Neural crest cell (in vitro differentiated cells): ENCODE measurements at regions not wholly inside any gene's neighbourhood (a gene's known extent, or its start where the extent isn't known, plus 50 kb on each side); places are given as distances from the start of the nearest gene placed in this dataset.
A peak's percentile ranks its signal among the peaks of the same experiment; 100 is the strongest.

ENCODE experiments used
- DNase-seq: peaks from one replicate; pipeline ENCODE4 v3.0.0; 2021; ENCODE audit warnings: low read depth, mixed read lengths, low spot score
- H3K27ac Mint-ChIP-seq: one replicate; pipeline ENCODE4 v1.8.0; 2021; ENCODE audit warnings: mild to moderate bottlenecking, mixed read lengths; ENCODE audit not compliant: unreplicated experiment
- H3K27me3 Mint-ChIP-seq: 2 replicates; pipeline ENCODE4 v1.8.0; 2021; ENCODE audit warnings: low read depth, mild to moderate bottlenecking, mixed read lengths
- H3K36me3 Mint-ChIP-seq: 2 replicates; pipeline ENCODE4 v1.8.0; 2021; ENCODE audit warnings: low read depth, mild to moderate bottlenecking, mixed read lengths
- H3K4me1 Mint-ChIP-seq: 2 replicates; pipeline ENCODE4 v1.8.0; 2021; ENCODE audit warnings: mixed read lengths
- H3K4me3 Mint-ChIP-seq: one replicate; pipeline ENCODE4 v1.8.0; 2021; ENCODE audit warnings: mild to moderate bottlenecking, mixed read lengths
- H3K9me3 Mint-ChIP-seq: 2 replicates; pipeline ENCODE4 v1.8.0; 2021; ENCODE audit warnings: mixed read lengths
- CTCF ChIP-seq: fragments of 200-600 bp; sonication (generic); conservative IDR thresholded peaks from 2 replicates; pipeline ENCODE4 v1.5.0; 2021; ENCODE audit warnings: antibody characterized with exemption, mild to moderate bottlenecking

- no peak for TF ChIP-seq CTCF
- peaks cover 2% of the 10 kb centered on the region for H3K27me3 Mint-ChIP-seq
- peaks cover 4% of the 10 kb centered on the region for H3K9me3 Mint-ChIP-seq
- H3K27ac Mint-ChIP-seq: no peak overlapping the region
- no peaks in the 10 kb centered on the region for H3K36me3 Mint-ChIP-seq
- no peak overlapping the region for H3K4me3 Mint-ChIP-seq
- peaks cover 17% of the 10 kb centered on the region for H3K4me1 Mint-ChIP-seq
- no peak for DNase-seq
These were observed 74.4 kb upstream of the PLEKHG1 start for GRCh38 chr6:150525300-150525699.

GRCh38 chr6:150527100-150527499 is 72.6 kb upstream of the PLEKHG1 start:
- no peak overlapping the region for H3K27ac Mint-ChIP-seq
- H3K36me3 Mint-ChIP-seq: no peaks in the 10 kb centered on the region
- TF ChIP-seq CTCF: no peak
- peaks cover 6% of the 10 kb centered on the region for H3K9me3 Mint-ChIP-seq
- DNase-seq: no peak
- peaks cover 17% of the 10 kb centered on the region for H3K4me1 Mint-ChIP-seq
- H3K4me3 Mint-ChIP-seq: no peak overlapping the region
- H3K27me3 Mint-ChIP-seq: peaks cover 2% of the 10 kb centered on the region

- TF ChIP-seq CTCF: no peak
- H3K36me3 Mint-ChIP-seq: no peaks in the 10 kb centered on the region
- H3K27ac Mint-ChIP-seq: no peak overlapping the region
- H3K4me3 Mint-ChIP-seq: no peak overlapping the region
- peaks cover 17% of the 10 kb centered on the region for H3K4me1 Mint-ChIP-seq
- DNase-seq: peak; percentile 23
- peaks cover 2% of the 10 kb centered on the region for H3K27me3 Mint-ChIP-seq
- H3K9me3 Mint-ChIP-seq: peaks cover 5% of the 10 kb centered on the region
These were observed 70.9 kb upstream of the PLEKHG1 start for GRCh38 chr6:150528648-150529285.

DNA sequence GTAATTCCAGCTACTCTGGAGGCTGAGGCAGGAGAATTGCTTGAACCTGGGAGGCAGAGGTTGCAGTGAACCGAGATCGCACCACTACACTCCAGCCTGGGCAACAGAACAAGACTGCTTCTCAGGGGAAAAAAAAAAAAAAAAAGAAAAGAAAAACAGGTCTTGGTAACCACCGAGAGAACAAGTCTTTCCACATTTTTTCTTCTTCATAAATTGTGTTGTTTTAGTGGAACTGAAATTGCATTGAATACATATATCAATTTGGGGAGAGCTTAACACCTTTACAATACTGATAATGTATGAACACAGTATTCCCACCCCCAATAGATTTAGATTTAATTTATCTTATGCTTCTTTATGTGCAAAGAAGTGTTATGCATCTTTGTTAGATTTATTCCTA is 70.0 kb upstream of the PLEKHG1 start:
- peaks cover 2% of the 10 kb centered on the region for H3K9me3 Mint-ChIP-seq
- no peak for TF ChIP-seq CTCF
- H3K27me3 Mint-ChIP-seq: peaks cover 2% of the 10 kb centered on the region

GRCh38 chr6:150531957-150532356 is 67.7 kb upstream of the PLEKHG1 start:
- H3K4me3 Mint-ChIP-seq: no peak overlapping the region
- peak overlapping the region; percentile 73 for H3K27ac Mint-ChIP-seq
- peaks cover 18% of the 10 kb centered on the region for H3K4me1 Mint-ChIP-seq
- no peaks in the 10 kb centered on the region for H3K36me3 Mint-ChIP-seq
- H3K27me3 Mint-ChIP-seq: peaks cover 2% of the 10 kb centered on the region
- DNase-seq: no peak
- TF ChIP-seq CTCF: no peak
- peaks cover 2% of the 10 kb centered on the region for H3K9me3 Mint-ChIP-seq

More for the DNA sequence above, 70.0 kb upstream of the PLEKHG1 start:
- Mint-ChIP-seq H3K4me1 (peaks cover 22% of the 10 kb centered on the region), H3K4me3 (no peak overlapping the region), H3K27ac (no peak overlapping the region), H3K36me3 (no peaks in the 10 kb centered on the region)
- no peak for DNase-seq
